ENCODE measurements at regions not wholly inside any gene's neighbourhood (a gene's known extent, or its start where the extent isn't known, plus 50 kb on each side); places are given as distances from the start of the nearest gene placed in this dataset.

GRCh38 chr4:135065366-135065765 lies 863.8 kb upstream of the PABPC4L start:
- TF ChIP-seq CTCF (conservative IDR thresholded peaks at IDR 0.05), result no peak
- TF ChIP-seq ZFX (IDR thresholded peaks at IDR 0.05), result no peak
